Fibroblast of lung (primary cell): ENCODE measurements at regions not wholly inside any gene's neighbourhood (a gene's known extent, or its start where the extent isn't known, plus 50 kb on each side); places are given as distances from the start of the nearest gene placed in this dataset.

ENCODE experiments used
- DNase-seq, 2 donors: peaks; one replicate each; pipeline versions ENCODE4 v3.0.0 to v3.0.0-alpha.2; 2010; ENCODE audit warnings: low read depth in 2 of 2
- H2AFZ ChIP-seq: 2 replicates; pipeline ENCODE4 v1.5.1; 2012; ENCODE audit warnings: low read length, control low read depth, inconsistent platforms
- H3K27ac ChIP-seq: 2 replicates; pipeline ENCODE4 v1.5.1; 2011; ENCODE audit warnings: low read length, control low read depth; ENCODE audit not compliant: insufficient read depth
- H3K27me3 ChIP-seq: 2 replicates; pipeline ENCODE4 v1.5.1; 2011; ENCODE audit warnings: mild to moderate bottlenecking, low read length; ENCODE audit not compliant: control insufficient read depth, insufficient read depth
- H3K36me3 ChIP-seq: 2 replicates; pipeline ENCODE4 v1.5.1; 2011; ENCODE audit warnings: low read length; ENCODE audit not compliant: control insufficient read depth, insufficient read depth
- H3K4me1 ChIP-seq: 2 replicates; pipeline ENCODE4 v1.5.1; 2011; ENCODE audit warnings: low read length; ENCODE audit not compliant: control insufficient read depth, insufficient read depth; ENCODE audit errors: extremely low read depth
- H3K4me2 ChIP-seq: 2 replicates; pipeline ENCODE4 v1.5.1; 2011; ENCODE audit warnings: low read length, control low read depth; ENCODE audit not compliant: insufficient read depth; ENCODE audit errors: extremely low read depth
- H3K4me3 ChIP-seq, 4 experiments: fragments of 200-600 bp in 1 of 4; sonication (generic) in 1 of 4; replicated peaks in 1 of 4; 2 replicates each; pipeline ENCODE4 v1.5.1; 2011 to 2016; ENCODE audit warnings: low read length in 4 of 4, low read depth in 3 of 4, mild to moderate bottlenecking in 3 of 4, control low read depth in 2 of 4, inconsistent platforms in 1 of 4, mixed read lengths in 1 of 4; ENCODE audit not compliant: insufficient read depth in 1 of 4; ENCODE audit errors: control extremely low read depth in 1 of 4
- H3K79me2 ChIP-seq: 2 replicates; pipeline ENCODE4 v1.5.1; 2012; ENCODE audit warnings: mild to moderate bottlenecking, low read length, inconsistent platforms; ENCODE audit not compliant: control insufficient read depth, insufficient read depth
- H3K9ac ChIP-seq: 2 replicates; pipeline ENCODE4 v1.5.1; 2011; ENCODE audit warnings: mild to moderate bottlenecking, low read length, control low read depth; ENCODE audit not compliant: insufficient read depth
- H3K9me3 ChIP-seq: 2 replicates; pipeline ENCODE4 v1.5.1; 2012; ENCODE audit warnings: low read depth, low read length; ENCODE audit not compliant: control insufficient read depth, insufficient read depth
- H4K20me1 ChIP-seq: 2 replicates; pipeline ENCODE4 v1.5.1; 2011; ENCODE audit warnings: low read length; ENCODE audit not compliant: control insufficient read depth, insufficient read depth; ENCODE audit errors: extremely low read depth
- CTCF ChIP-seq, 2 donors: IDR thresholded peaks in 1 of 2; conservative IDR thresholded peaks in 1 of 2; 1 replicate in 1 of 2; 2 replicates in 1 of 2; pipeline ENCODE4 v1.5.1; 2011 to 2012; ENCODE audit warnings: low read length in 2 of 2, control low read depth in 1 of 2, inconsistent platforms in 1 of 2, low read depth in 1 of 2, mild to moderate bottlenecking in 1 of 2
- EZH2 ChIP-seq: IDR thresholded peaks from 2 replicates; pipeline ENCODE4 v1.5.1; 2012; ENCODE audit warnings: low read length, control low read depth, mild to moderate bottlenecking; ENCODE audit errors: missing control alignments

- H3K79me2 ChIP-seq = no peaks in the 10 kb centered on the region
- no peak for TF ChIP-seq EZH2
- TF ChIP-seq CTCF (conservative IDR thresholded peaks at IDR 0.05 in 1 of 2, IDR thresholded peaks at IDR 0.05 in 1 of 2; ENCODE audit: low read depth in 1 of 2, low read length in 2 of 2) = no peak
- no peak overlapping the region for H3K9ac ChIP-seq
- H3K4me1 ChIP-seq = no peaks in the 10 kb centered on the region
- H3K9me3 ChIP-seq = no peaks in the 10 kb centered on the region
- H4K20me1 ChIP-seq = no peaks in the 10 kb centered on the region
- H3K27me3 ChIP-seq = no peaks in the 10 kb centered on the region
- no peaks in the 10 kb centered on the region for H3K36me3 ChIP-seq
- DNase-seq = no peak
- no peak overlapping the region for H3K4me2 ChIP-seq
- no peak overlapping the region for H3K4me3 ChIP-seq
- no peak overlapping the region for H3K27ac ChIP-seq
- H2AFZ ChIP-seq = no peak overlapping the region
Observed at GRCh38 chr5:67612961-67613360, 416.4 kb upstream of the CD180 start.

GRCh38 chr5:67610186-67610912 is 413.8 kb upstream of the CD180 start:
- Histone ChIP-seq H4K20me1 (no peaks in the 10 kb centered on the region), H3K9me3 (no peaks in the 10 kb centered on the region), H3K4me3 (no peak overlapping the region), H3K4me1 (no peaks in the 10 kb centered on the region), H2AFZ (no peak overlapping the region), H3K4me2 (no peak overlapping the region), H3K9ac (no peak overlapping the region), H3K36me3 (no peaks in the 10 kb centered on the region), H3K27me3 (no peaks in the 10 kb centered on the region), H3K79me2 (no peaks in the 10 kb centered on the region), H3K27ac (no peak overlapping the region)
- TF ChIP-seq CTCF (conservative IDR thresholded peaks at IDR 0.05 in 1 of 2, IDR thresholded peaks at IDR 0.05 in 1 of 2; ENCODE audit: low read depth in 1 of 2, low read length in 2 of 2) (no peak), EZH2 (no peak)
- DNase-seq = no peak

GRCh38 chr5:67607958-67608357 is 411.4 kb upstream of the CD180 start:
- no peak overlapping the region for H3K4me2 ChIP-seq
- H3K9ac ChIP-seq = no peak overlapping the region
- no peak for TF ChIP-seq CTCF (conservative IDR thresholded peaks at IDR 0.05 in 1 of 2, IDR thresholded peaks at IDR 0.05 in 1 of 2; ENCODE audit: low read depth in 1 of 2, low read length in 2 of 2)
- no peak for TF ChIP-seq EZH2
- H2AFZ ChIP-seq = no peak overlapping the region
- no peaks in the 10 kb centered on the region for H3K36me3 ChIP-seq
- H3K9me3 ChIP-seq = no peaks in the 10 kb centered on the region
- H3K27ac ChIP-seq = no peak overlapping the region
- H3K27me3 ChIP-seq = no peaks in the 10 kb centered on the region
- no peak overlapping the region for H3K4me3 ChIP-seq
- no peak for DNase-seq
- H3K79me2 ChIP-seq = no peaks in the 10 kb centered on the region
- H3K4me1 ChIP-seq = no peaks in the 10 kb centered on the region
- H4K20me1 ChIP-seq = no peaks in the 10 kb centered on the region
